Tibial artery (tissue), 4 donors: ENCODE measurements at regions not wholly inside any gene's neighbourhood (a gene's known extent, or its start where the extent isn't known, plus 50 kb on each side); places are given as distances from the start of the nearest gene placed in this dataset.

ENCODE experiments used
- DNase-seq, 2 donors: peaks; one replicate each; pipeline ENCODE4 v3.0.0-alpha.2; 2019
- H3K27ac ChIP-seq, 2 donors: fragments of 200-600 bp; sonication (generic) in 1 of 2; 1 replicate in 1 of 2; 2 replicates in 1 of 2; pipeline ENCODE4 v1.5.1; 2018 to 2019; ENCODE audit warnings: mild to moderate bottlenecking in 1 of 2
- H3K27me3 ChIP-seq, 2 donors: fragments of 200-600 bp; sonication (generic) in 1 of 2; one replicate each; pipeline versions ENCODE4 v1.5.1 to v1.6.0; 2016 to 2019
- H3K36me3 ChIP-seq, 3 donors: fragments of 200-600 bp; sonication (generic) in 2 of 3; one replicate each; pipeline ENCODE4 v1.5.1; 2016 to 2019; ENCODE audit warnings: mild to moderate bottlenecking in 2 of 3
- H3K4me1 ChIP-seq, 4 donors: fragments of 200-600 bp; sonication (generic) in 2 of 4; 1 replicate in 3 of 4; 2 replicates in 1 of 4; pipeline ENCODE4 v1.5.1; 2016 to 2019
- H3K4me3 ChIP-seq, 2 donors: fragments of 200-600 bp; sonication (generic) in 1 of 2; 1 replicate in 1 of 2; 2 replicates in 1 of 2; pipeline ENCODE4 v1.5.1; 2018 to 2019; ENCODE audit warnings: mild to moderate bottlenecking in 2 of 2
- H3K9me3 ChIP-seq, 3 donors: fragments of 200-600 bp; sonication (generic) in 1 of 3; one replicate each; pipeline ENCODE4 v1.5.1; 2016 to 2019
- CTCF ChIP-seq, 2 experiments: fragments of 200-600 bp in 1 of 2; fragments of 450-650 bp in 1 of 2; IDR thresholded peaks; one replicate each; pipeline ENCODE4 v1.5.1; 2017 to 2019; ENCODE audit warnings: antibody characterized with exemption in 2 of 2, mild to moderate bottlenecking in 1 of 2, moderate library complexity in 1 of 2
- intact Hi-C: fragments of 100-400 bp; cut with DNase I; formaldehyde crosslinking; loops from one replicate; pipeline ENCODE4 v1.15.0; 2023; ENCODE audit warnings: low total_unique reads

DNA sequence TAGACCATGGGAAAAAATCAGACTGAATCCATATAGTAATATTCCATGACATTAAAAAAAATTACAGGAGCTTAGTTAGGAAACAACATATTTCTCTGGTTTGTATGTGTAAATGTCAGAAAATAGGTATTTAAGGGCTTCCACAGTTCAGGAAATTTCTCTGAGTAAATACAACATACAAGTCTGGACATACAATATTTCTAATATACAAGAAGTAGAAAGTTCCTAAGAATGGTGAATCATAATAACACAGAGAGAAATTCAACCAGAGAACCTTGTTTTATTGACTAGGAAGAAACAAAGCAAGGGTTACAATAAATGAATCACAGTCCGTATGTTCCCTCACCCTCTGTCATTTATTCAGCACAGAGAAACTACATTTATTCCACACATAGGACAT is 532.7 kb upstream of the FAT3 start:
- Histone ChIP-seq H3K4me1 (no peaks in the 10 kb centered on the region), H3K4me3 (no peak overlapping the region), H3K36me3 (no peaks in the 10 kb centered on the region), H3K27ac (no peak overlapping the region), H3K9me3 (no peaks in the 10 kb centered on the region), H3K27me3 (no peaks in the 10 kb centered on the region)
- intact Hi-C loops = no loop called here
- DNase-seq = no peak
- TF ChIP-seq CTCF (IDR thresholded peaks at IDR 0.05) = no peak

- intact Hi-C loops = no loop called here
- Histone ChIP-seq H3K27me3 (no peaks in the 10 kb centered on the region), H3K36me3 (no peaks in the 10 kb centered on the region), H3K9me3 (no peaks in the 10 kb centered on the region), H3K4me1 (no peaks in the 10 kb centered on the region), H3K27ac (no peak overlapping the region), H3K4me3 (no peak overlapping the region)
- DNase-seq = no peak
- TF ChIP-seq CTCF (IDR thresholded peaks at IDR 0.05) = no peak
These were observed 535.9 kb upstream of the FAT3 start for GRCh38 chr11:91688672-91689071.

DNA sequence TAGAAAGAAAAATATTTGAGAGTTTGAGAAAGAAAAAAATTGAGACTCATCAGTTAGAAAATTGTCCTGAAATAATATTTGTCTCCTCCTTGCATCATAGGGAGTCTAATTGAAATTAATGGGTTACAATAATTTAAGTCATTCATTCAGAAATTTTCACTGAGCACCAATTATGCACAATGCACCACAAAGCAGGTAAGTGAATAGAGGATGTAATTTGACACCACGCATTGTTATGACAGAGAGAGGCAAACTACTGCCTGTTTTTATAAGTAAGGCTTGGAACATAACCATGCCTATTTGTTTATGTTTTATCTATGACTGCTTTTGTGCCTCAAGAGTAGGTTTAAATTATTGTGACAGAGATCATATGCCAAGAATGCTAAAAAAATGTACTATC is 537.9 kb upstream of the FAT3 start:
- intact Hi-C loops = no loop called here
- Histone ChIP-seq H3K4me1 (no peaks in the 10 kb centered on the region), H3K36me3 (no peaks in the 10 kb centered on the region), H3K4me3 (no peak overlapping the region), H3K27ac (no peak overlapping the region), H3K27me3 (no peaks in the 10 kb centered on the region), H3K9me3 (no peaks in the 10 kb centered on the region)
- no peak for DNase-seq
- TF ChIP-seq CTCF (IDR thresholded peaks at IDR 0.05) = no peak

DNA sequence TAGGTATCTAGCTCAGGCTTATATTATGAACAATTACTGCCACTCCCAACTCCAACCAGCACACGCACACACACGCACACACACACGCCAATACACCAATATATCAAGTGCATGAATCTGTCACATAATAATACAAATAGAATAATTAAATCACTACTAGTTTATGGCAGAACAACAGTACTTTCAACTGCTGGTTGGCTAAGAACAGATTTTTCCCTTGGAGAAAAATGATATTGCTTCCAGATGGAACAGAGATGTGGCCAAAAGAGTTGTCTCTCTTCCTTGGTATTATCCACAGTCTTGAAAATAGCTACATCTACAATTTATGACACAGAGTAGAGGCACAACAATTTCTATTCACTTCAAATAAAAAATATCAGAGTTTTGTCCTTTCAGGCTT is 538.3 kb upstream of the FAT3 start:
- Histone ChIP-seq H3K27me3 (no peaks in the 10 kb centered on the region), H3K4me1 (no peaks in the 10 kb centered on the region), H3K27ac (no peak overlapping the region), H3K9me3 (no peaks in the 10 kb centered on the region), H3K36me3 (no peaks in the 10 kb centered on the region), H3K4me3 (no peak overlapping the region)
- no peak for DNase-seq
- intact Hi-C loops = no loop called here
- TF ChIP-seq CTCF (IDR thresholded peaks at IDR 0.05) = no peak

GRCh38 chr11:91673705-91674104 is 550.9 kb upstream of the FAT3 start:
- no peak for TF ChIP-seq CTCF (IDR thresholded peaks at IDR 0.05)
- intact Hi-C loops = no loop called here
- DNase-seq = no peak
- Histone ChIP-seq H3K27me3 (no peaks in the 10 kb centered on the region), H3K4me1 (no peaks in the 10 kb centered on the region), H3K36me3 (no peaks in the 10 kb centered on the region), H3K9me3 (no peaks in the 10 kb centered on the region), H3K4me3 (no peak overlapping the region), H3K27ac (no peak overlapping the region)

DNA sequence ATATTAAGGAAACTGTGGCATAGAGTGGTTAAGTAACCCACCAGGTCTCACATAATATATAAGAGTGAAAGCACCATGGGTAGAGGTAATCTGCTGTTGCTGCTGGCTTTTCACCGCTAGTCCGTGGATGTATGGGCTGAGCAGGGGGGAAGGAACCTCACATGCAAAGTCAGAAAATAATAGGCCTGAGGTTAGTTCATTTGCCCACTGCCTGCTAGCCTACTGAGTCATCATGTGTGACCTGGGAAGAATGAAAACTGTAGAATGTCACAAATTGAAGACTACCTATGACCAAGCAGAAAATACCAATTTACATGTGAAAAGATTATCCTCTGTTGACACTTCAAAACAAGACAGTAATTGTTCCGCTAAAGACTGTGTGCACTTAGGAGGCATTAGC is 560.1 kb upstream of the FAT3 start:
- no peak for TF ChIP-seq CTCF (IDR thresholded peaks at IDR 0.05)
- no peak overlapping the region for H3K27ac ChIP-seq
- intact Hi-C loops = no loop called here

More for the DNA sequence above, 560.1 kb upstream of the FAT3 start:
- Histone ChIP-seq H3K9me3 (no peaks in the 10 kb centered on the region), H3K36me3 (no peaks in the 10 kb centered on the region), H3K4me1 (no peaks in the 10 kb centered on the region), H3K27me3 (no peaks in the 10 kb centered on the region), H3K4me3 (no peak overlapping the region)
- DNase-seq = no peak
